IMR-90 (cell line): ENCODE measurements at regions not wholly inside any gene's neighbourhood (a gene's known extent, or its start where the extent isn't known, plus 50 kb on each side); places are given as distances from the start of the nearest gene placed in this dataset.
A peak's percentile ranks its signal among the peaks of the same experiment; 100 is the strongest.

Experiments
- ATAC-seq: fragments of 200-7000 bp; cut with Tn5 transposase; 2 replicates; pipeline ENCODE4 v1.9.1; 2020; ENCODE audit warnings: low read depth, mild to moderate bottlenecking, moderate library complexity
- BruUV-seq: library from RNA; stranded (reverse); fragments of 400-500 nt; replicated peaks from 2 replicates; lab custom pipeline; 2021; lab: Mats Ljungman, UMichigan
- CTCF ChIA-PET: fragments of 300-600 bp; formaldehyde crosslinking; extraction: SDS; loops from one replicate; lab custom pipeline; 2021; ENCODE audit warnings: antibody characterized with exemption; lab: Yijun Ruan, JAX
- POLR2A ChIA-PET: fragments of 300-600 bp; sonication (Branson Sonifier 250); formaldehyde crosslinking; loops from one replicate; lab custom pipeline; 2022; ENCODE audit warnings: antibody characterized with exemption; ENCODE audit not compliant: unreplicated experiment; lab: Charles Lee
- DNase-seq: peaks from one replicate; pipeline ENCODE4 v3.0.0; 2013
- H2AFZ ChIP-seq: replicated peaks from 2 replicates; pipeline ENCODE3; 2013; ENCODE audit warnings: low read length, mild to moderate bottlenecking; ENCODE audit not compliant: poor library complexity
- H2AK5ac ChIP-seq: 2 replicates; pipeline ENCODE4 v1.6.1; 2013; ENCODE audit warnings: low read depth, low read length, inconsistent platforms
- H2AK9ac ChIP-seq: replicated peaks from 2 replicates; pipeline ENCODE3; 2013; ENCODE audit warnings: mild to moderate bottlenecking, low read depth, low read length, moderate library complexity; ENCODE audit not compliant: poor library complexity
- H2BK120ac ChIP-seq: 2 replicates; pipeline ENCODE4 v1.6.1; 2013; ENCODE audit warnings: low read depth, low read length, inconsistent platforms
- H2BK15ac ChIP-seq: 3 replicates; pipeline ENCODE4 v1.6.1; 2013; ENCODE audit warnings: low read depth, low read length, inconsistent platforms
- H2BK20ac ChIP-seq: 2 replicates; pipeline ENCODE4 v1.6.1; 2013; ENCODE audit warnings: low read depth, mild to moderate bottlenecking, inconsistent platforms, low read length, moderate library complexity
- H2BK5ac ChIP-seq: 2 replicates; pipeline ENCODE4 v1.6.1; 2013; ENCODE audit warnings: mild to moderate bottlenecking, low read depth, low read length, inconsistent platforms; ENCODE audit not compliant: poor library complexity, severe bottlenecking
- H3K14ac ChIP-seq: replicated peaks from 2 replicates; pipeline ENCODE4 v1.6.1; 2013; ENCODE audit warnings: low read depth, low read length, inconsistent platforms
- H3K18ac ChIP-seq: 2 replicates; pipeline ENCODE4 v1.6.1; 2013; ENCODE audit warnings: low read depth, low read length, control low read depth
- H3K23ac ChIP-seq: 2 replicates; pipeline ENCODE4 v1.6.1; 2013; ENCODE audit warnings: low read depth, low read length, inconsistent platforms
- H3K27ac ChIP-seq: 2 replicates; pipeline ENCODE4 v1.5.1; 2013; ENCODE audit warnings: mild to moderate bottlenecking, control low read depth, low read length; ENCODE audit not compliant: insufficient read depth
- H3K27me3 ChIP-seq: 2 replicates; pipeline ENCODE4 v1.6.1; 2013; ENCODE audit warnings: low read length; ENCODE audit not compliant: control insufficient read depth, insufficient read depth
- H3K36me3 ChIP-seq: 2 replicates; pipeline ENCODE4 v1.6.1; 2013; ENCODE audit warnings: low read length, mixed read lengths; ENCODE audit not compliant: control insufficient read depth, insufficient read depth
- H3K4ac ChIP-seq: 2 replicates; pipeline ENCODE4 v1.6.1; 2013; ENCODE audit warnings: low read depth, low read length, inconsistent platforms
- H3K4me1 ChIP-seq: 2 replicates; pipeline ENCODE4 v1.6.1; 2013; ENCODE audit warnings: low read length, mixed read lengths; ENCODE audit not compliant: control insufficient read depth, insufficient read depth
- H3K4me2 ChIP-seq: 2 replicates; pipeline ENCODE4 v1.6.1; 2013; ENCODE audit warnings: low read depth, mild to moderate bottlenecking, control low read depth, low read length, moderate library complexity
- H3K4me3 ChIP-seq: 2 replicates; pipeline ENCODE4 v1.5.1; 2013; ENCODE audit warnings: low read depth, mild to moderate bottlenecking, control low read depth, low read length, moderate library complexity; ENCODE audit not compliant: insufficient read depth
- H3K56ac ChIP-seq: 2 replicates; pipeline ENCODE4 v1.6.1; 2013; ENCODE audit warnings: low read length, inconsistent platforms; ENCODE audit not compliant: insufficient read depth; ENCODE audit errors: extremely low read depth
- H3K79me1 ChIP-seq, 2 experiments: 2 replicates each; pipeline ENCODE4 v1.6.1; 2013; ENCODE audit warnings: low read length in 2 of 2, inconsistent platforms in 1 of 2, low read depth in 1 of 2
- H3K9ac ChIP-seq: 2 replicates; pipeline ENCODE4 v1.6.1; 2013; ENCODE audit warnings: low read depth, low read length, control low read depth
- H3K9me1 ChIP-seq: 2 replicates; pipeline ENCODE4 v1.6.1; 2013; ENCODE audit warnings: low read length, inconsistent platforms; ENCODE audit not compliant: insufficient read depth
- H3K9me3 ChIP-seq: 2 replicates; pipeline ENCODE4 v1.6.1; 2013; ENCODE audit warnings: low read length; ENCODE audit not compliant: control insufficient read depth, insufficient read depth
- H4K20me1 ChIP-seq: 2 replicates; pipeline ENCODE4 v1.6.1; 2013; ENCODE audit warnings: low read length, inconsistent platforms; ENCODE audit not compliant: insufficient read depth
- H4K5ac ChIP-seq: 2 replicates; pipeline ENCODE4 v1.6.1; 2013; ENCODE audit warnings: mild to moderate bottlenecking, low read depth, low read length, control low read depth
- H4K8ac ChIP-seq, 2 experiments: 2 replicates each; pipeline ENCODE4 v1.6.1; 2013; ENCODE audit warnings: low read depth in 2 of 2, low read length in 2 of 2, control low read depth in 1 of 2, inconsistent platforms in 1 of 2
- H4K91ac ChIP-seq: 2 replicates; pipeline ENCODE4 v1.6.1; 2013; ENCODE audit warnings: low read depth, low read length, inconsistent platforms; ENCODE audit not compliant: insufficient read depth
- CEBPB ChIP-seq: IDR thresholded peaks from 2 replicates; pipeline ENCODE4 v1.6.1; 2012; ENCODE audit warnings: low read depth, low read length, improper control_type of control experiment
- POLR2A ChIP-seq: IDR thresholded peaks from 2 replicates; pipeline ENCODE4 v1.6.1; 2012; ENCODE audit warnings: mild to moderate bottlenecking, low read depth, low read length
- WGBS, 2 experiments: methylation state at CpG; one replicate each; pipeline versions ENCODE4 v1.1.5 to v1.1.7; 2013; ENCODE audit warnings: missing lambda C conversion rate in 2 of 2; ENCODE audit not compliant: insufficient read length in 1 of 2; ENCODE audit errors: extremely low coverage in 2 of 2; 5-methylcytosine and 5-hydroxymethylcytosine counted together
- dilution Hi-C: fragments of 300-500 bp; cut with HindIII; formaldehyde crosslinking; loops from one replicate; pipeline ENCODE4 v1.14.3; 2018; ENCODE audit warnings: low sequenced_read_pairs; ENCODE audit not compliant: unreplicated experiment
- in situ Hi-C: fragments of 300-500 bp; cut with MboI; formaldehyde crosslinking; loops from 3 replicates; pipeline ENCODE4 v1.14.3; 2019; ENCODE audit warnings: low sequenced_read_pairs, inconsistent platforms, mixed read lengths
- intact Hi-C: fragments of 100-400 bp; cut with micrococcal nuclease; formaldehyde crosslinking; loops from 2 replicates; pipeline ENCODE4 v1.10.0; 2022

DNA sequence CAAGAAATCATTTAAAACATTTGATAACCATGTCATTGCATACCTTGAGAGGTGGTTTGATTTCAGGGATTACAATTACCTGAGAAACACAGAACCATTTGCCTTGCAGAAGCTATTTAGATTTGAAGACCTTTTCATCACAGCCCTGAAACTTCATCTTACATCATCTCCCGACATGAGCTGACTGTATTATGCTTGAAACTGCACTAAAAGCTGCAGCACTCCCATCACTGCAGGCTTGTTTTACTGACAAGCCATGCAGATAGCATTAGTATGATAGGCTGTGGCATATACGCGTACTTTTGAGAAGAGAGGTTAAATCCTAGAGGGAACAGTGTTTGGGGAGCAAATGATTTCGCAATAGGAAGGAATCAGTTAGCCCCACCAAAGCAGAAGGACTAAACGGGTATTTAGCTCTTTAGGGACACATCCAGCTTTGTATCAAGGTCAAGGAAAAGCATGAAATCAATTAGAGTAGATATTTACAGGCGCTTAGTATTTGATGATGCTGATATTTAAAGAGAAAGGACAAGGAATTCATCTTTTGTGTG is 133.2 kb upstream of the DIAPH2 start:
- no peak overlapping the region for H3K4me2 ChIP-seq
- POLR2A ChIA-PET: no interaction called here
- TF ChIP-seq CEBPB (peak; percentile 89), POLR2A (no peak)
- no peak overlapping the region for H3K27ac ChIP-seq
- WGBS, 2 experiments: 20% methylated on average over 1 of the region's 6 CpGs; no CpG with 5 or more reads in 1 of the 2 experiments
- no peaks in the 10 kb centered on the region for H3K79me1 ChIP-seq
- H3K4ac ChIP-seq: no peak overlapping the region
- dilution Hi-C loops: no loop called here
- H4K5ac ChIP-seq: no peak overlapping the region
- H3K27me3 ChIP-seq: no peaks in the 10 kb centered on the region; the same call in 1 of the 2 replicates
- H2BK20ac ChIP-seq: no peak overlapping the region
- H3K56ac ChIP-seq: no peak overlapping the region
- H3K9ac ChIP-seq: no peak overlapping the region
- no peak for DNase-seq
- ATAC-seq: no peak
- H2BK120ac ChIP-seq: no peak overlapping the region
- BruUV-seq: no TSS peak
- CTCF ChIA-PET: no interaction called here
- in situ Hi-C loops: no loop called here
- H2BK15ac ChIP-seq: no peak overlapping the region
- no peaks in the 10 kb centered on the region for H3K4me1 ChIP-seq
- H3K9me3 ChIP-seq: no peaks in the 10 kb centered on the region
- no peak overlapping the region for H4K8ac ChIP-seq
- no peak overlapping the region for H3K4me3 ChIP-seq
- H2AK9ac ChIP-seq: no peak overlapping the region
- intact Hi-C loops: loop anchor here (5.0 kb wide), 1 partner anchor 159 kb away; no protein-coding TSS in a partner anchor
- H3K14ac ChIP-seq: no peak overlapping the region
- no peak overlapping the region for H3K23ac ChIP-seq
- H3K18ac ChIP-seq: no peak overlapping the region
- no peaks in the 10 kb centered on the region for H3K9me1 ChIP-seq
- no peaks in the 10 kb centered on the region for H4K20me1 ChIP-seq
- no peaks in the 10 kb centered on the region for H3K36me3 ChIP-seq
- no peak overlapping the region for H2AFZ ChIP-seq
- no peak overlapping the region for H2AK5ac ChIP-seq
- no peak overlapping the region for H4K91ac ChIP-seq
- no peak overlapping the region for H2BK5ac ChIP-seq
